ENCODE measurements at regions not wholly inside any gene's neighbourhood (a gene's known extent, or its start where the extent isn't known, plus 50 kb on each side); places are given as distances from the start of the nearest gene placed in this dataset.

DNA sequence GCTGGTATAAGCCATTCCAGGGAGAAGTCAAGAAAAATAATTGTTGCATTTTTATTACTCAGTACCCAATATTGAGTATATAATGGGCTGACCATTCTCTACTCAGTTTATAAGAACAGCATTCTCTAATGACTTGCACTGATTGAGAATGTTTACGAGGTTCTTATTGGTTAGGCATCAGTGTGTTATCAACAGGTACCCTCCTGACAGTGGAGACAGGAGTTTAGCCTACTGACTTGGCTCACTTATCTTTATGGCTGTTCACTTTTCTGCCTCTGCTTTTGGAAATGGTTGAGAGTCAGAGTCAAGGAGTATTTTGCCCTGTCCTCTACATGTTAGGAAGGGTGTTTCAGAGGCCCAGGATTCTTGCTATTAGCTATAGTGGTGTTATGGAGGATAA lies 228.0 kb upstream of the RGS6 start:
- H3K27ac Mint-ChIP-seq = no peak overlapping the region
- H3K4me3 Mint-ChIP-seq = no peak overlapping the region
- H3K36me3 Mint-ChIP-seq (ENCODE audit: low read depth) = peaks cover 30% of the 10 kb centered on the region
- no peaks in the 10 kb centered on the region for H3K9me3 Mint-ChIP-seq
- TF ChIP-seq, protein P1, sequence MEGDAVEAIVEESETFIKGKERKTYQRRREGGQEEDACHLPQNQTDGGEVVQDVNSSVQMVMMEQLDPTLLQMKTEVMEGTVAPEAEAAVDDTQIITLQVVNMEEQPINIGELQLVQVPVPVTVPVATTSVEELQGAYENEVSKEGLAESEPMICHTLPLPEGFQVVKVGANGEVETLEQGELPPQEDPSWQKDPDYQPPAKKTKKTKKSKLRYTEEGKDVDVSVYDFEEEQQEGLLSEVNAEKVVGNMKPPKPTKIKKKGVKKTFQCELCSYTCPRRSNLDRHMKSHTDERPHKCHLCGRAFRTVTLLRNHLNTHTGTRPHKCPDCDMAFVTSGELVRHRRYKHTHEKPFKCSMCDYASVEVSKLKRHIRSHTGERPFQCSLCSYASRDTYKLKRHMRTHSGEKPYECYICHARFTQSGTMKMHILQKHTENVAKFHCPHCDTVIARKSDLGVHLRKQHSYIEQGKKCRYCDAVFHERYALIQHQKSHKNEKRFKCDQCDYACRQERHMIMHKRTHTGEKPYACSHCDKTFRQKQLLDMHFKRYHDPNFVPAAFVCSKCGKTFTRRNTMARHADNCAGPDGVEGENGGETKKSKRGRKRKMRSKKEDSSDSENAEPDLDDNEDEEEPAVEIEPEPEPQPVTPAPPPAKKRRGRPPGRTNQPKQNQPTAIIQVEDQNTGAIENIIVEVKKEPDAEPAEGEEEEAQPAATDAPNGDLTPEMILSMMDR (IDR thresholded peaks at IDR 0.05; ENCODE audit: unreplicated experiment in 3 of 3) = no peak
- peaks cover 36% of the 10 kb centered on the region for H3K4me1 Mint-ChIP-seq
- H3K27me3 Mint-ChIP-seq (ENCODE audit: low read depth) = peaks cover 3% of the 10 kb centered on the region

DNA sequence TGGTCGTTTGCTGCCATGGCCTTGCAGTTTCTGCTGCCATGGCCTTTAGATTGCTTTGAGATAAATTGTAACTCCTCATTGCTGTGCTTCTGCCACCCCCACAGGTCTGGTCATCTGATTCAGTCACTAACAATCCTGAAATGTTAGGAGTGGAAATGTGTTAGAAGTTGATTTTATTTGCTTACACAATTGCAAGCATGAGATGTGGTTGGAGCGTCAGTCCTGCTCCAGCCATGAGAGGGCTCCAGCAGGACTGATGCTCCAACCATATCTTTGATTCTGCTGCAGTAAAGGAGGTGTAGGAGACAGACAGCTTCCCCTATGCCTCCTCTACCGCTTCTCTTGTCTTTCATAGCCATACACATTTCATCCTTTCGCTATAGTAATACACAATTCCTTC lies 226.8 kb upstream of the RGS6 start:
- Mint-ChIP-seq H3K4me3 (no peak overlapping the region), H3K27me3 (ENCODE audit: low read depth) (peaks cover 7% of the 10 kb centered on the region)

DNA sequence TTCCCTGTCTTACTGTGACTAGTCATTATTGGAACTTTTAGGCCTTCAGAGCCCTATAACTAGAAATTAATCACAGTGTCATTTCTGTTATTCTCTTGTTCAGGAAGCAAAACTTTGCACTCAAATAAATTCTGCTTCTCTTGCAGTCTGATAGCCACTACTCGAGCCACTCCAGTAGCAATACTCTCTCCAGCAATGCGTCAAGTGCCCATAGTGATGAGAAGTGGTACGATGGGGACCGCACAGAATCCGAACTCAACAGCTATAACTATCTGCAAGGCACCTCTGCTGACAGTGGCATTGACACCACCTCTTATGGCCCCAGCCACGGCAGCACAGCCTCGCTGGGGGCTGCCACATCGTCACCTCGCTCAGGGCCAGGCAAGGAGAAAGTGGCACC lies 223.2 kb upstream of the RGS6 start:
- Mint-ChIP-seq H3K4me3 (no peak overlapping the region), H3K36me3 (ENCODE audit: low read depth) (peaks cover 25% of the 10 kb centered on the region), H3K27ac (no peak overlapping the region), H3K27me3 (ENCODE audit: low read depth) (peaks cover 11% of the 10 kb centered on the region), H3K9me3 (no peaks in the 10 kb centered on the region), H3K4me1 (peaks cover 23% of the 10 kb centered on the region)
- TF ChIP-seq, protein P1 (IDR thresholded peaks at IDR 0.05; ENCODE audit: unreplicated experiment in 3 of 3) = no peak

More for the DNA sequence above, 226.8 kb upstream of the RGS6 start:
- TF ChIP-seq, protein P1 (IDR thresholded peaks at IDR 0.05; ENCODE audit: unreplicated experiment in 3 of 3) = no peak
- Mint-ChIP-seq H3K9me3 (no peaks in the 10 kb centered on the region), H3K4me1 (peaks cover 23% of the 10 kb centered on the region), H3K36me3 (ENCODE audit: low read depth) (peaks cover 25% of the 10 kb centered on the region), H3K27ac (peak overlapping the region in 1 of 3 experiments; percentile 37)

DNA sequence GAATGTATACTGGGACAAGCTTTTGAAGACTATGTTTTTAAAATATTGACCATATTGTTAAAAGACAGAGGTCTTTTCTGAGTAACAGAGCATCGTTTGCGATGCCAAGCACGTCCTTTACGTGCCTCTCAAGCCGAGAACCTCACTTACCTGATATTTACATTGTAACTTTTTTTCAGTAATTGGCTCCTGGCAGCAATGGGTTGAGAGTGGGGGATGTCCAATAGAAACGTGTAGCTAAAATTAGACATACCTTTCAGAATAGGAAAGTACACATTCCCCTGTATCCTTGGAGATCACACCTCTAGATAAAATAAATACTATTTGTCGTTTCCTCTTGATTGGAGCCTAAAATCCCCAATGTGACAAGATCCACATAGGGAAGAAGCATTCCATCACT lies 222.2 kb upstream of the RGS6 start:
- no peak overlapping the region for H3K27ac Mint-ChIP-seq
- no peak overlapping the region for H3K4me3 Mint-ChIP-seq
- TF ChIP-seq, protein P1 (IDR thresholded peaks at IDR 0.05; ENCODE audit: unreplicated experiment in 3 of 3) = no peak
- peaks cover 23% of the 10 kb centered on the region for H3K4me1 Mint-ChIP-seq
- peaks cover 25% of the 10 kb centered on the region for H3K36me3 Mint-ChIP-seq (ENCODE audit: low read depth)
- no peaks in the 10 kb centered on the region for H3K9me3 Mint-ChIP-seq
- peaks cover 11% of the 10 kb centered on the region for H3K27me3 Mint-ChIP-seq (ENCODE audit: low read depth)

DNA sequence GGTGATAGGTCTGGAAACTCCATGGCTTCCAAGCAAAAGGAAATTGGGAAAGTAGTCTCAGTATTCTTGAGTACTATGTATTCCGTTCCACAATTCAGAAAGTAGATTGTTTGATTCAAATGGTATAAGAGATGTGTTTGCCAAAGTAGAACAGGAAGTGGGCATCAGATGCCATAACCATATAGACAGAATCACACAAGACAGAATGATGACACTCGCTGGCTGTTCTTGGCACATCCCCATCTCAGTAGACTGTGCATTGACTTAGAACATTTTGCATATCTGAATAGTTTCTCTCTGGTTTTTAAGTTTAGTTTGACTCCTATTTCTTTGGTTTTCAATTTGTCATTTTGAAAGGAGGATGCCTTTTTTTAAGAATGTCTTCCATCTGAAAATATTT lies 221.1 kb upstream of the RGS6 start:
- no peaks in the 10 kb centered on the region for H3K9me3 Mint-ChIP-seq
- H3K27me3 Mint-ChIP-seq (ENCODE audit: low read depth) = peaks cover 11% of the 10 kb centered on the region
- TF ChIP-seq, protein P1 (IDR thresholded peaks at IDR 0.05; ENCODE audit: unreplicated experiment in 3 of 3) = no peak
- peak overlapping the region; percentile 50 to 79 (median 75) for H3K27ac Mint-ChIP-seq
- H3K36me3 Mint-ChIP-seq (ENCODE audit: low read depth) = peaks cover 21% of the 10 kb centered on the region
- no peak overlapping the region for H3K4me3 Mint-ChIP-seq
- H3K4me1 Mint-ChIP-seq = peaks cover 18% of the 10 kb centered on the region

DNA sequence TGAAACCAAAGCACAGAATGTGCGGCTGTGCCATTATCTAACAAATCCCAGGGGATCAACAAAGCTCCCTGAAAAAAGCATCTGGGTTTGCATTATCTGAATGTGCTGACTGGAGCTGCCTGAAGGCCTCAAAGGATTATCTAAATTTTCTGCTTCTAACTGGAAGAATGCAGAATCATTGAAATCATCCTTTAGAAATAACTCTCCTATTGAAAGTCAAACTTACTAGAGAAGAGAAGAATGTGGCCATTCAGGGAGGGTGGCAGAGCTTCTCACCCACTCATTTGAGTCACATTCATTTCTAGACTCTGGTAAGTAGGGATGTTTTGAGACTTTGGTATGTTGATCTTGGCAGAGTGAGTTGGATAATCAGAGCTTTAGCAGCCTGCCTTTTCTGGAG lies 220.6 kb upstream of the RGS6 start:
- H3K4me3 Mint-ChIP-seq = no peak overlapping the region
- H3K27me3 Mint-ChIP-seq (ENCODE audit: low read depth) = peaks cover 11% of the 10 kb centered on the region
- TF ChIP-seq, protein P1 (IDR thresholded peaks at IDR 0.05; ENCODE audit: unreplicated experiment in 3 of 3) = no peak
- H3K27ac Mint-ChIP-seq = peak overlapping the region; percentile 50 to 79 (median 75)
- peaks cover 18% of the 10 kb centered on the region for H3K4me1 Mint-ChIP-seq
- H3K36me3 Mint-ChIP-seq (ENCODE audit: low read depth) = peaks cover 17% of the 10 kb centered on the region
- no peaks in the 10 kb centered on the region for H3K9me3 Mint-ChIP-seq
